ENCODE measurements at regions not wholly inside any gene's neighbourhood (a gene's known extent, or its start where the extent isn't known, plus 50 kb on each side); places are given as distances from the start of the nearest gene placed in this dataset.
A peak's percentile ranks its signal among the peaks of the same experiment; 100 is the strongest.
"Not testable (repeated sequence)": the region's sequence is repeated elsewhere in the genome, so short reads cannot be mapped to it uniquely, and the experiment has no call there.

GRCh38 chr9:40892315-40892714 is 236.2 kb downstream of the FOXD4L6 start:
- H3K4me2 ChIP-seq (ENCODE audit: insufficient read depth, low read length); H3K9me3 ChIP-seq (ENCODE audit: low read depth, low read length); H3K27me3 ChIP-seq (ENCODE audit: insufficient read depth, low read length); H3K27ac ChIP-seq (ENCODE audit: low read depth, low read length); H4K20me1 ChIP-seq (ENCODE audit: insufficient read depth, low read length); H3K79me2 ChIP-seq (ENCODE audit: insufficient read depth, low read length); H2AFZ ChIP-seq (ENCODE audit: low read length); H3K36me3 ChIP-seq (ENCODE audit: insufficient read depth, low read length); DNase-seq (ENCODE audit: insufficient read length, low spot score, missing footprints); H3K4me3 ChIP-seq (ENCODE audit: insufficient read depth, low read length); H3K4me1 ChIP-seq (ENCODE audit: insufficient read depth, low read length): not testable (repeated sequence)

- H3K27me3 ChIP-seq (ENCODE audit: insufficient read depth, low read length); H3K4me3 ChIP-seq (ENCODE audit: insufficient read depth, low read length); H3K9me3 ChIP-seq (ENCODE audit: low read depth, low read length); H3K4me2 ChIP-seq (ENCODE audit: insufficient read depth, low read length); H2AFZ ChIP-seq (ENCODE audit: low read length); H3K27ac ChIP-seq (ENCODE audit: low read depth, low read length); H3K4me1 ChIP-seq (ENCODE audit: insufficient read depth, low read length); H3K36me3 ChIP-seq (ENCODE audit: insufficient read depth, low read length); DNase-seq (ENCODE audit: insufficient read length, low spot score, missing footprints); H3K79me2 ChIP-seq (ENCODE audit: insufficient read depth, low read length); H4K20me1 ChIP-seq (ENCODE audit: insufficient read depth, low read length): not testable (repeated sequence)
Observed at GRCh38 chr9:40885858-40886257, 242.6 kb downstream of the FOXD4L6 start.

GRCh38 chr9:40884902-40885490 is 243.5 kb downstream of the FOXD4L6 start:
- not testable (repeated sequence) for H3K4me1 ChIP-seq (ENCODE audit: insufficient read depth, low read length); H3K79me2 ChIP-seq (ENCODE audit: insufficient read depth, low read length)

GRCh38 chr9:40884072-40884901 is 244.2 kb downstream of the FOXD4L6 start:
- Histone ChIP-seq H2AFZ (ENCODE audit: low read length) (no peak overlapping the region), H3K4me2 (ENCODE audit: insufficient read depth, low read length) (no peak overlapping the region), H3K36me3 (ENCODE audit: insufficient read depth, low read length) (no peaks in the 10 kb centered on the region), H3K4me1 (ENCODE audit: insufficient read depth, low read length) (no peaks in the 10 kb centered on the region), H3K79me2 (ENCODE audit: insufficient read depth, low read length) (no peaks in the 10 kb centered on the region), H3K27ac (ENCODE audit: low read depth, low read length) (no peak overlapping the region), H3K9me3 (ENCODE audit: low read depth, low read length) (peaks cover 8% of the 10 kb centered on the region), H3K27me3 (ENCODE audit: insufficient read depth, low read length) (no peaks in the 10 kb centered on the region), H4K20me1 (ENCODE audit: insufficient read depth, low read length) (no peaks in the 10 kb centered on the region), H3K4me3 (ENCODE audit: insufficient read depth, low read length) (no peak overlapping the region)
- no peak for TF ChIP-seq CTCF (IDR thresholded peaks at IDR 0.05; ENCODE audit: extremely low read depth, low read depth, low read length)
- peak; percentile 13 for DNase-seq (ENCODE audit: insufficient read length, low spot score, missing footprints)

More at GRCh38 chr9:40884902-40885490, 243.5 kb downstream of the FOXD4L6 start:
- H3K27ac ChIP-seq (ENCODE audit: low read depth, low read length); H3K4me2 ChIP-seq (ENCODE audit: insufficient read depth, low read length); DNase-seq (ENCODE audit: insufficient read length, low spot score, missing footprints); H2AFZ ChIP-seq (ENCODE audit: low read length); H3K4me3 ChIP-seq (ENCODE audit: insufficient read depth, low read length); H4K20me1 ChIP-seq (ENCODE audit: insufficient read depth, low read length); H3K9me3 ChIP-seq (ENCODE audit: low read depth, low read length); H3K27me3 ChIP-seq (ENCODE audit: insufficient read depth, low read length); H3K36me3 ChIP-seq (ENCODE audit: insufficient read depth, low read length): not testable (repeated sequence)

- not testable (repeated sequence) for H2AFZ ChIP-seq (ENCODE audit: low read length); H3K27ac ChIP-seq (ENCODE audit: low read depth, low read length); H3K4me3 ChIP-seq (ENCODE audit: insufficient read depth, low read length); H3K4me2 ChIP-seq (ENCODE audit: insufficient read depth, low read length); H4K20me1 ChIP-seq (ENCODE audit: insufficient read depth, low read length); H3K9me3 ChIP-seq (ENCODE audit: low read depth, low read length); H3K36me3 ChIP-seq (ENCODE audit: insufficient read depth, low read length); H3K27me3 ChIP-seq (ENCODE audit: insufficient read depth, low read length); H3K79me2 ChIP-seq (ENCODE audit: insufficient read depth, low read length); DNase-seq (ENCODE audit: insufficient read length, low spot score, missing footprints); H3K4me1 ChIP-seq (ENCODE audit: insufficient read depth, low read length)
Observed at GRCh38 chr9:40883423-40884071, 244.9 kb downstream of the FOXD4L6 start.

- not testable (repeated sequence) for H3K9me3 ChIP-seq (ENCODE audit: low read depth, low read length); H3K4me2 ChIP-seq (ENCODE audit: insufficient read depth, low read length); H3K79me2 ChIP-seq (ENCODE audit: insufficient read depth, low read length); H3K4me1 ChIP-seq (ENCODE audit: insufficient read depth, low read length); H2AFZ ChIP-seq (ENCODE audit: low read length); H3K27me3 ChIP-seq (ENCODE audit: insufficient read depth, low read length); H3K27ac ChIP-seq (ENCODE audit: low read depth, low read length); H3K36me3 ChIP-seq (ENCODE audit: insufficient read depth, low read length); H4K20me1 ChIP-seq (ENCODE audit: insufficient read depth, low read length); DNase-seq (ENCODE audit: insufficient read length, low spot score, missing footprints); H3K4me3 ChIP-seq (ENCODE audit: insufficient read depth, low read length)
Observed at GRCh38 chr9:40873753-40874295, 254.7 kb downstream of the FOXD4L6 start.

- DNase-seq (ENCODE audit: insufficient read length, low spot score, missing footprints); H3K36me3 ChIP-seq (ENCODE audit: insufficient read depth, low read length); H3K4me3 ChIP-seq (ENCODE audit: insufficient read depth, low read length); H3K9me3 ChIP-seq (ENCODE audit: low read depth, low read length); H4K20me1 ChIP-seq (ENCODE audit: insufficient read depth, low read length); H3K79me2 ChIP-seq (ENCODE audit: insufficient read depth, low read length); H3K4me2 ChIP-seq (ENCODE audit: insufficient read depth, low read length); H3K27ac ChIP-seq (ENCODE audit: low read depth, low read length); H3K27me3 ChIP-seq (ENCODE audit: insufficient read depth, low read length); H2AFZ ChIP-seq (ENCODE audit: low read length); H3K4me1 ChIP-seq (ENCODE audit: insufficient read depth, low read length): not testable (repeated sequence)
Observed at GRCh38 chr9:40868437-40868836, 260.0 kb downstream of the FOXD4L6 start.
